ENCODE measurements at regions not wholly inside any gene's neighbourhood (a gene's known extent, or its start where the extent isn't known, plus 50 kb on each side); places are given as distances from the start of the nearest gene placed in this dataset.

DNA sequence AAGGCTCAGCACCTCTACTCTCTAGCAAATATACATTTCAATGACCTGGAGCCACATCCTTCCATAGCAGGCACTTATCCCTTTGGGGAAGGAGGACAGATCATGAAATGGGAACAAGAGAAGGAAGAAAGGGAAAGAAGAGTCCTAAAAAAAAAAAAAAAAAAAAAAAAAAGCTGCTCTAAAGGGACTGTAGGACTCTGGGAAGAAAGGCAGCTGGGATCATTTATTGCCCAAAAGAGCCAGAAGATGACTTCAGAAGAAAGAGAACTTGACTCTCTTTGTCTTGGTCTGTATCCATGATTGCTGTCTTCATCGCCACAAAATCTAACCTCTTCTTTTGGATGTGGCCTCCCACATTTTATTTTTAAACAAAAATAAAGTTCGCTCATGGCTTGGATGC lies 203.6 kb upstream of the CELF2 start:
- no peak overlapping the region for H3K27ac ChIP-seq (ENCODE audit: low read depth, low read length)
- H3K27me3 ChIP-seq (ENCODE audit: insufficient read depth, low read length) = no peaks in the 10 kb centered on the region
- no peak overlapping the region for H2BK120ac ChIP-seq (ENCODE audit: insufficient read depth, low read length, poor library complexity)
- H4K8ac ChIP-seq (ENCODE audit: low read depth, low read length) = no peak overlapping the region
- H3K79me2 ChIP-seq (ENCODE audit: control insufficient read depth, insufficient read depth, low read length, poor library complexity) = no peaks in the 10 kb centered on the region
- no peak overlapping the region for H3K4ac ChIP-seq (ENCODE audit: low read depth, low read length)
- no peak overlapping the region for H3K23ac ChIP-seq (ENCODE audit: low read length)
- H3K14ac ChIP-seq (ENCODE audit: low read length) = no peak overlapping the region
- H2BK5ac ChIP-seq (ENCODE audit: low read depth, low read length, poor library complexity) = no peak overlapping the region
- no peak overlapping the region for H3K4me2 ChIP-seq (ENCODE audit: low read length)
- H3K4me3 ChIP-seq (ENCODE audit: low read depth, low read length) = no peak overlapping the region
- no peak overlapping the region for H2AFZ ChIP-seq (ENCODE audit: insufficient read depth, low read length, poor library complexity)
- H4K12ac ChIP-seq (ENCODE audit: low read depth, low read length) = no peak overlapping the region
- H3K4me1 ChIP-seq (ENCODE audit: control insufficient read depth in 1 of 2, insufficient read depth in 2 of 2, low read length in 2 of 2) = peaks cover 2% of the 10 kb centered on the region in 2 experiments
- no peak overlapping the region for H4K91ac ChIP-seq (ENCODE audit: low read depth, low read length)
- no peak for DNase-seq
- no peak overlapping the region for H3K18ac ChIP-seq (ENCODE audit: low read length)
- WGBS (ENCODE audit: extremely low coverage, insufficient coverage, insufficient read length) = no CpG with 5 or more reads among the region's 2 CpGs
- H3K79me1 ChIP-seq (ENCODE audit: low read length) = no peaks in the 10 kb centered on the region
- no peak overlapping the region for H3K9ac ChIP-seq (ENCODE audit: low read length)
- H2BK12ac ChIP-seq (ENCODE audit: low read length) = no peak overlapping the region
- H3K9me3 ChIP-seq (ENCODE audit: insufficient read depth, low read depth, low read length) = no peaks in the 10 kb centered on the region
- H2AK5ac ChIP-seq (ENCODE audit: low read length) = no peak overlapping the region
- H3K36me3 ChIP-seq (ENCODE audit: control insufficient read depth in 1 of 2, insufficient read depth in 2 of 2, low read length in 2 of 2) = no peaks in the 10 kb centered on the region

- no CpG with 5 or more reads among the region's 2 CpGs for WGBS (ENCODE audit: extremely low coverage, insufficient coverage, insufficient read length)
- H3K4me1 ChIP-seq (ENCODE audit: control insufficient read depth in 1 of 2, insufficient read depth in 2 of 2, low read length in 2 of 2) = peaks cover 2% of the 10 kb centered on the region in 2 experiments
- H3K4me3 ChIP-seq (ENCODE audit: low read depth, low read length) = no peak overlapping the region
- no peaks in the 10 kb centered on the region for H3K36me3 ChIP-seq (ENCODE audit: control insufficient read depth in 1 of 2, insufficient read depth in 2 of 2, low read length in 2 of 2)
- DNase-seq = no peak
- no peak overlapping the region for H3K27ac ChIP-seq (ENCODE audit: low read depth, low read length)
- H3K23ac ChIP-seq (ENCODE audit: low read length) = no peak overlapping the region
- no peak overlapping the region for H2AK5ac ChIP-seq (ENCODE audit: low read length)
- H3K4ac ChIP-seq (ENCODE audit: low read depth, low read length) = no peak overlapping the region
- no peak overlapping the region for H2BK5ac ChIP-seq (ENCODE audit: low read depth, low read length, poor library complexity)
- H4K12ac ChIP-seq (ENCODE audit: low read depth, low read length) = no peak overlapping the region
- H2BK120ac ChIP-seq (ENCODE audit: insufficient read depth, low read length, poor library complexity) = no peak overlapping the region
- H3K9ac ChIP-seq (ENCODE audit: low read length) = no peak overlapping the region
- no peak overlapping the region for H4K91ac ChIP-seq (ENCODE audit: low read depth, low read length)
- H3K79me2 ChIP-seq (ENCODE audit: control insufficient read depth, insufficient read depth, low read length, poor library complexity) = no peaks in the 10 kb centered on the region
- H3K4me2 ChIP-seq (ENCODE audit: low read length) = no peak overlapping the region
- no peaks in the 10 kb centered on the region for H3K79me1 ChIP-seq (ENCODE audit: low read length)
- no peak overlapping the region for H4K8ac ChIP-seq (ENCODE audit: low read depth, low read length)
- no peaks in the 10 kb centered on the region for H3K27me3 ChIP-seq (ENCODE audit: insufficient read depth, low read length)
- H2AFZ ChIP-seq (ENCODE audit: insufficient read depth, low read length, poor library complexity) = no peak overlapping the region
- H3K18ac ChIP-seq (ENCODE audit: low read length) = no peak overlapping the region
- no peak overlapping the region for H2BK12ac ChIP-seq (ENCODE audit: low read length)
- no peaks in the 10 kb centered on the region for H3K9me3 ChIP-seq (ENCODE audit: insufficient read depth, low read depth, low read length)
- no peak overlapping the region for H3K14ac ChIP-seq (ENCODE audit: low read length)
Measured at GRCh38 chr10:10816447-10816846, 201.2 kb upstream of the CELF2 start.

GRCh38 chr10:10817609-10818008 lies 200.1 kb upstream of the CELF2 start:
- no peak overlapping the region for H3K23ac ChIP-seq (ENCODE audit: low read length)
- H2BK12ac ChIP-seq (ENCODE audit: low read length) = no peak overlapping the region
- no peak overlapping the region for H2BK120ac ChIP-seq (ENCODE audit: insufficient read depth, low read length, poor library complexity)
- no peak overlapping the region for H3K9ac ChIP-seq (ENCODE audit: low read length)
- H3K79me1 ChIP-seq (ENCODE audit: low read length) = no peaks in the 10 kb centered on the region
- H3K4me2 ChIP-seq (ENCODE audit: low read length) = no peak overlapping the region
- no peak overlapping the region for H3K27ac ChIP-seq (ENCODE audit: low read depth, low read length)
- H3K14ac ChIP-seq (ENCODE audit: low read length) = no peak overlapping the region
- peaks cover 2% of the 10 kb centered on the region in 2 experiments for H3K4me1 ChIP-seq (ENCODE audit: control insufficient read depth in 1 of 2, insufficient read depth in 2 of 2, low read length in 2 of 2)
- H4K8ac ChIP-seq (ENCODE audit: low read depth, low read length) = no peak overlapping the region
- no peak overlapping the region for H4K12ac ChIP-seq (ENCODE audit: low read depth, low read length)
- no peaks in the 10 kb centered on the region for H3K36me3 ChIP-seq (ENCODE audit: control insufficient read depth in 1 of 2, insufficient read depth in 2 of 2, low read length in 2 of 2)
- no peak overlapping the region for H4K91ac ChIP-seq (ENCODE audit: low read depth, low read length)
- no peak overlapping the region for H3K4me3 ChIP-seq (ENCODE audit: low read depth, low read length)
- no peak overlapping the region for H2AFZ ChIP-seq (ENCODE audit: insufficient read depth, low read length, poor library complexity)
- H2BK5ac ChIP-seq (ENCODE audit: low read depth, low read length, poor library complexity) = no peak overlapping the region
- H3K27me3 ChIP-seq (ENCODE audit: insufficient read depth, low read length) = no peaks in the 10 kb centered on the region
- no peaks in the 10 kb centered on the region for H3K9me3 ChIP-seq (ENCODE audit: insufficient read depth, low read depth, low read length)
- H2AK5ac ChIP-seq (ENCODE audit: low read length) = no peak overlapping the region
- no peak overlapping the region for H3K18ac ChIP-seq (ENCODE audit: low read length)
- no peak for DNase-seq
- no peaks in the 10 kb centered on the region for H3K79me2 ChIP-seq (ENCODE audit: control insufficient read depth, insufficient read depth, low read length, poor library complexity)
- no CpG with 5 or more reads among the region's 5 CpGs for WGBS (ENCODE audit: extremely low coverage, insufficient coverage, insufficient read length)
- no peak overlapping the region for H3K4ac ChIP-seq (ENCODE audit: low read depth, low read length)

DNA sequence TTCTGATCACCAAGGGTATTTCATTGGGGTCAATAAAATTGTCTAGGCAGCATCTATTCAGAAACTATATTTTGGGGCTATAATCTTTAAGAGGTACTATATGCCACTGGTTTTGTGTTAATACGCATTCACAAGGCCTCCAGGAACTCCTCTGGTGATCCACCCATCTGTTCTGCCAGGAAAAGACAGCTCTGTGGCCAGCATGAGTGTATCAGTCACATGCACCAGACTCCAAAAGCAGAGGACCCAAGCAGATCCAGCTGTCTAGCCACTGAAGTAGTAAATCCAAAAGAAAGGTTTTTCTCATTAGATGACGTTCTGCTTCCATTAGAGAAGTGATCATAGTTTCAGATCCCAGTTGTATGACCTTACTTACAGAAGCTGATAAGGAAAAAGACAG lies 199.6 kb upstream of the CELF2 start:
- DNase-seq = no peak
- Histone ChIP-seq H3K27ac (ENCODE audit: low read depth, low read length) (no peak overlapping the region), H4K91ac (ENCODE audit: low read depth, low read length) (no peak overlapping the region), H3K14ac (ENCODE audit: low read length) (no peak overlapping the region), H4K8ac (ENCODE audit: low read depth, low read length) (no peak overlapping the region), H3K79me1 (ENCODE audit: low read length) (no peaks in the 10 kb centered on the region), H3K36me3 (ENCODE audit: control insufficient read depth in 1 of 2, insufficient read depth in 2 of 2, low read length in 2 of 2) (no peaks in the 10 kb centered on the region), H2BK12ac (ENCODE audit: low read length) (no peak overlapping the region), H3K9ac (ENCODE audit: low read length) (no peak overlapping the region), H4K12ac (ENCODE audit: low read depth, low read length) (no peak overlapping the region), H3K18ac (ENCODE audit: low read length) (no peak overlapping the region), H3K4me3 (ENCODE audit: low read depth, low read length) (no peak overlapping the region), H3K27me3 (ENCODE audit: insufficient read depth, low read length) (no peaks in the 10 kb centered on the region), H3K23ac (ENCODE audit: low read length) (no peak overlapping the region), H2BK5ac (ENCODE audit: low read depth, low read length, poor library complexity) (no peak overlapping the region), H3K4me2 (ENCODE audit: low read length) (no peak overlapping the region), H2BK120ac (ENCODE audit: insufficient read depth, low read length, poor library complexity) (no peak overlapping the region), H3K4ac (ENCODE audit: low read depth, low read length) (no peak overlapping the region), H3K79me2 (ENCODE audit: control insufficient read depth, insufficient read depth, low read length, poor library complexity) (no peaks in the 10 kb centered on the region), H2AFZ (ENCODE audit: insufficient read depth, low read length, poor library complexity) (no peak overlapping the region), H3K4me1 (ENCODE audit: control insufficient read depth in 1 of 2, insufficient read depth in 2 of 2, low read length in 2 of 2) (peaks cover 2% of the 10 kb centered on the region in 2 experiments), H2AK5ac (ENCODE audit: low read length) (no peak overlapping the region), H3K9me3 (ENCODE audit: insufficient read depth, low read depth, low read length) (no peaks in the 10 kb centered on the region)
- no CpG with 5 or more reads among the region's 2 CpGs for WGBS (ENCODE audit: extremely low coverage, insufficient coverage, insufficient read length)
